ENCODE measurements at regions not wholly inside any gene's neighbourhood (a gene's known extent, or its start where the extent isn't known, plus 50 kb on each side); places are given as distances from the start of the nearest gene placed in this dataset.

GRCh38 chr17:79465011-79465680 is 145.7 kb downstream of the RBFOX3 start:
- no peak for TF ChIP-seq CTCF (IDR thresholded peaks at IDR 0.05)
- no peak for TF ChIP-seq TCF7L2 (IDR thresholded peaks at IDR 0.05; ENCODE audit: low read depth, low read length)
- TF ChIP-seq SIN3A (IDR thresholded peaks at IDR 0.05; ENCODE audit: borderline replicate concordance, insufficient read depth, low read depth, low read length) = no peak
- no peak for TF ChIP-seq POLR2AphosphoS5 (IDR thresholded peaks at IDR 0.05; ENCODE audit: low read depth, low read length)
